ENCODE measurements at regions not wholly inside any gene's neighbourhood (a gene's known extent, or its start where the extent isn't known, plus 50 kb on each side); places are given as distances from the start of the nearest gene placed in this dataset.

- no peak for TF ChIP-seq CTCF (IDR thresholded peaks at IDR 0.05)
- H3K36me3 ChIP-seq = no peaks in the 10 kb centered on the region
- H3K27me3 ChIP-seq = no peaks in the 10 kb centered on the region
- H3K27ac ChIP-seq = no peak overlapping the region
- H3K9me3 ChIP-seq = no peaks in the 10 kb centered on the region
- no peak overlapping the region for H3K4me3 ChIP-seq (ENCODE audit: low read depth in 1 of 2, low read length in 1 of 2)
- no peaks in the 10 kb centered on the region for H3K4me1 ChIP-seq (ENCODE audit: control insufficient read depth in 1 of 2, insufficient read depth in 1 of 2, low read depth in 1 of 2, low read length in 1 of 2)
Measured at GRCh38 chr12:24409868-24410267, 460.4 kb upstream of the SOX5 start.

- Histone ChIP-seq H3K4me1 (ENCODE audit: control insufficient read depth in 1 of 2, insufficient read depth in 1 of 2, low read depth in 1 of 2, low read length in 1 of 2) (no peaks in the 10 kb centered on the region), H3K27me3 (no peaks in the 10 kb centered on the region), H3K27ac (no peak overlapping the region), H3K4me3 (ENCODE audit: low read depth in 1 of 2, low read length in 1 of 2) (no peak overlapping the region), H3K36me3 (no peaks in the 10 kb centered on the region), H3K9me3 (no peaks in the 10 kb centered on the region)
- no peak for TF ChIP-seq CTCF (IDR thresholded peaks at IDR 0.05)
Measured at GRCh38 chr12:24408305-24408704, 458.8 kb upstream of the SOX5 start.

GRCh38 chr12:24407884-24408283 lies 458.4 kb upstream of the SOX5 start:
- no peak for TF ChIP-seq CTCF (IDR thresholded peaks at IDR 0.05)
- no peak overlapping the region for H3K27ac ChIP-seq
- no peaks in the 10 kb centered on the region for H3K27me3 ChIP-seq
- no peak overlapping the region for H3K4me3 ChIP-seq (ENCODE audit: low read depth in 1 of 2, low read length in 1 of 2)
- H3K9me3 ChIP-seq = no peaks in the 10 kb centered on the region
- no peaks in the 10 kb centered on the region for H3K4me1 ChIP-seq (ENCODE audit: control insufficient read depth in 1 of 2, insufficient read depth in 1 of 2, low read depth in 1 of 2, low read length in 1 of 2)
- no peaks in the 10 kb centered on the region for H3K36me3 ChIP-seq

- no peak overlapping the region for H3K4me3 ChIP-seq (ENCODE audit: low read depth in 1 of 2, low read length in 1 of 2)
- no peak overlapping the region for H3K27ac ChIP-seq
- no peaks in the 10 kb centered on the region for H3K27me3 ChIP-seq
- no peaks in the 10 kb centered on the region for H3K4me1 ChIP-seq (ENCODE audit: control insufficient read depth in 1 of 2, insufficient read depth in 1 of 2, low read depth in 1 of 2, low read length in 1 of 2)
- H3K36me3 ChIP-seq = no peaks in the 10 kb centered on the region
- H3K9me3 ChIP-seq = no peaks in the 10 kb centered on the region
- no peak for TF ChIP-seq CTCF (IDR thresholded peaks at IDR 0.05)
Measured at GRCh38 chr12:24404086-24404815, 454.8 kb upstream of the SOX5 start.

GRCh38 chr12:24400533-24400932 lies 451.1 kb upstream of the SOX5 start:
- Histone ChIP-seq H3K4me1 (ENCODE audit: control insufficient read depth in 1 of 2, insufficient read depth in 1 of 2, low read depth in 1 of 2, low read length in 1 of 2) (no peaks in the 10 kb centered on the region), H3K4me3 (ENCODE audit: low read depth in 1 of 2, low read length in 1 of 2) (no peak overlapping the region), H3K27me3 (no peaks in the 10 kb centered on the region), H3K36me3 (no peaks in the 10 kb centered on the region), H3K27ac (no peak overlapping the region), H3K9me3 (no peaks in the 10 kb centered on the region)
- TF ChIP-seq CTCF (IDR thresholded peaks at IDR 0.05) = no peak
